Natural killer cell (primary cell): ENCODE measurements at regions not wholly inside any gene's neighbourhood (a gene's known extent, or its start where the extent isn't known, plus 50 kb on each side); places are given as distances from the start of the nearest gene placed in this dataset.

Experiments used
- ATAC-seq, 3 donors: fragments of 150-1000 bp in 2 of 3; fragments of 200-7000 bp in 1 of 3; cut with Tn5 transposase; 1 replicate in 1 of 3; 2 replicates in 2 of 3; pipeline ENCODE4 v1.10.0; 2021; ENCODE audit warnings: mild to moderate bottlenecking in 2 of 3, moderate library complexity in 2 of 3
- DNase-seq, 2 donors: peaks; one replicate each; pipeline versions ENCODE4 v3.0.0 to v3.0.0-alpha.2; 2013 to 2021; ENCODE audit warnings: mixed read lengths in 1 of 2
- H3K27ac ChIP-seq: one replicate; pipeline ENCODE4 v1.5.1; 2013; ENCODE audit warnings: mild to moderate bottlenecking, low read length
- H3K27me3 ChIP-seq: one replicate; pipeline ENCODE4 v1.6.1; 2013; ENCODE audit warnings: low read length; ENCODE audit not compliant: control insufficient read depth, insufficient read depth
- H3K36me3 ChIP-seq: one replicate; pipeline ENCODE4 v1.6.1; 2013; ENCODE audit warnings: low read length; ENCODE audit not compliant: control insufficient read depth, insufficient read depth
- H3K4me1 ChIP-seq: one replicate; pipeline ENCODE4 v1.6.1; 2013; ENCODE audit warnings: low read length; ENCODE audit not compliant: control insufficient read depth, insufficient read depth
- H3K4me3 ChIP-seq: one replicate; pipeline ENCODE4 v1.5.1; 2013; ENCODE audit warnings: low read length
- H3K9me3 ChIP-seq: one replicate; pipeline ENCODE4 v1.6.1; 2013; ENCODE audit warnings: low read length; ENCODE audit not compliant: control insufficient read depth, insufficient read depth
- H3K27ac Mint-ChIP-seq, 2 donors: one replicate each; pipeline ENCODE4 v1.8.0; 2022; ENCODE audit warnings: mild to moderate bottlenecking in 2 of 2, mixed read lengths in 2 of 2, moderate library complexity in 1 of 2
- H3K27me3 Mint-ChIP-seq, 2 donors: one replicate each; pipeline ENCODE4 v1.8.0; 2022; ENCODE audit warnings: low read depth in 2 of 2, mixed read lengths in 2 of 2
- H3K36me3 Mint-ChIP-seq: one replicate; pipeline ENCODE4 v1.8.0; 2022; ENCODE audit warnings: mixed read lengths
- H3K4me1 Mint-ChIP-seq, 2 donors: one replicate each; pipeline ENCODE4 v1.8.0; 2022; ENCODE audit warnings: mixed read lengths in 2 of 2
- H3K4me3 Mint-ChIP-seq: one replicate; pipeline ENCODE4 v1.8.0; 2022; ENCODE audit warnings: mild to moderate bottlenecking, moderate library complexity, mixed read lengths
- H3K9me3 Mint-ChIP-seq, 2 donors: one replicate each; pipeline ENCODE4 v1.8.0; 2022; ENCODE audit warnings: mixed read lengths in 2 of 2
- CTCF ChIP-seq: fragments of 200-600 bp; IDR thresholded peaks from one replicate; pipeline ENCODE4 v1.8.0; 2022; ENCODE audit warnings: antibody characterized with exemption
- WGBS: methylation state at CpG from one replicate; pipeline ENCODE4 v1.1.7; 2013; ENCODE audit warnings: missing lambda C conversion rate; ENCODE audit not compliant: insufficient coverage; 5-methylcytosine and 5-hydroxymethylcytosine counted together
- intact Hi-C: fragments of 100-400 bp; cut with micrococcal nuclease; formaldehyde crosslinking; loops from one replicate; pipeline ENCODE4 v1.14.2; 2022

GRCh38 chr6:113576310-113576709, 280.8 kb upstream of the MARCKS start:
- H3K4me3 ChIP-seq = no peak overlapping the region
- H3K4me1 Mint-ChIP-seq = no peaks in the 10 kb centered on the region
- H3K27ac ChIP-seq = no peak overlapping the region
- no peaks in the 10 kb centered on the region for H3K27me3 ChIP-seq
- no peaks in the 10 kb centered on the region for H3K4me1 ChIP-seq
- H3K27me3 Mint-ChIP-seq = no peaks in the 10 kb centered on the region
- DNase-seq (no peak), ATAC-seq (no peak)
- H3K9me3 Mint-ChIP-seq = peaks cover 2 to 4% of the 10 kb centered on the region in 2 donors
- no peak overlapping the region for H3K4me3 Mint-ChIP-seq
- intact Hi-C loops = no loop called here
- H3K9me3 ChIP-seq = no peaks in the 10 kb centered on the region
- peaks cover 6% of the 10 kb centered on the region for H3K36me3 Mint-ChIP-seq
- H3K27ac Mint-ChIP-seq = no peak overlapping the region
- no peaks in the 10 kb centered on the region for H3K36me3 ChIP-seq
- no peak for TF ChIP-seq CTCF

- WGBS = 74% methylated on average over 3 of the region's 3 CpGs
These were observed 278.5 kb upstream of the MARCKS start for GRCh38 chr6:113578691-113579090.

GRCh38 chr6:113584767-113585166, 272.4 kb upstream of the MARCKS start:
- no peak overlapping the region for H3K27ac ChIP-seq
- no peaks in the 10 kb centered on the region for H3K4me1 Mint-ChIP-seq
- intact Hi-C loops = no loop called here

More at GRCh38 chr6:113578691-113579090, 278.5 kb upstream of the MARCKS start:
- Mint-ChIP-seq H3K4me1 (no peaks in the 10 kb centered on the region), H3K27me3 (no peaks in the 10 kb centered on the region), H3K36me3 (peaks cover 6% of the 10 kb centered on the region), H3K27ac (no peak overlapping the region), H3K4me3 (no peak overlapping the region), H3K9me3 (peaks cover 2 to 4% of the 10 kb centered on the region in 2 donors)
- Histone ChIP-seq H3K27me3 (no peaks in the 10 kb centered on the region), H3K9me3 (no peaks in the 10 kb centered on the region), H3K4me3 (no peak overlapping the region), H3K36me3 (no peaks in the 10 kb centered on the region), H3K4me1 (no peaks in the 10 kb centered on the region), H3K27ac (no peak overlapping the region)
- no peak for TF ChIP-seq CTCF
- intact Hi-C loops = no loop called here
- no peak for ATAC-seq
- DNase-seq = no peak

More at GRCh38 chr6:113584767-113585166, 272.4 kb upstream of the MARCKS start:
- no peaks in the 10 kb centered on the region for H3K36me3 ChIP-seq
- no peak for DNase-seq
- 74% methylated on average over 4 of the region's 4 CpGs for WGBS
- H3K27me3 ChIP-seq = no peaks in the 10 kb centered on the region
- TF ChIP-seq CTCF = no peak
- Mint-ChIP-seq H3K27me3 (no peaks in the 10 kb centered on the region), H3K4me3 (no peak overlapping the region), H3K36me3 (peaks cover 4% of the 10 kb centered on the region), H3K9me3 (no peaks in the 10 kb centered on the region), H3K27ac (no peak overlapping the region)
- H3K4me1 ChIP-seq = no peaks in the 10 kb centered on the region
- no peak overlapping the region for H3K4me3 ChIP-seq
- H3K9me3 ChIP-seq = no peaks in the 10 kb centered on the region
- no peak for ATAC-seq
